Erythroblast (primary cell): ENCODE measurements at regions not wholly inside any gene's neighbourhood (a gene's known extent, or its start where the extent isn't known, plus 50 kb on each side); places are given as distances from the start of the nearest gene placed in this dataset.

Source experiments
- GATA1 ChIP-seq: IDR thresholded peaks from 2 replicates; pipeline ENCODE4 v1.6.1; 2011; ENCODE audit warnings: low read depth, mild to moderate bottlenecking, control low read depth, low read length, moderate library complexity
- POLR2A ChIP-seq: IDR thresholded peaks from 2 replicates; pipeline ENCODE4 v1.6.1; 2011; ENCODE audit warnings: mild to moderate bottlenecking, low read length

GRCh38 chr3:164577667-164578210 is 500.6 kb downstream of the SI start:
- no peak for TF ChIP-seq POLR2A
- TF ChIP-seq GATA1 = no peak
